ENCODE measurements at regions not wholly inside any gene's neighbourhood (a gene's known extent, or its start where the extent isn't known, plus 50 kb on each side); places are given as distances from the start of the nearest gene placed in this dataset.
"Not testable (repeated sequence)": the region's sequence is repeated elsewhere in the genome, so short reads cannot be mapped to it uniquely, and the experiment has no call there.

- H3K4me3 ChIP-seq, H3K27ac ChIP-seq: not testable (repeated sequence)
Measured at GRCh38 chrX:823073-823472, 192.5 kb downstream of the SHOX start.

DNA sequence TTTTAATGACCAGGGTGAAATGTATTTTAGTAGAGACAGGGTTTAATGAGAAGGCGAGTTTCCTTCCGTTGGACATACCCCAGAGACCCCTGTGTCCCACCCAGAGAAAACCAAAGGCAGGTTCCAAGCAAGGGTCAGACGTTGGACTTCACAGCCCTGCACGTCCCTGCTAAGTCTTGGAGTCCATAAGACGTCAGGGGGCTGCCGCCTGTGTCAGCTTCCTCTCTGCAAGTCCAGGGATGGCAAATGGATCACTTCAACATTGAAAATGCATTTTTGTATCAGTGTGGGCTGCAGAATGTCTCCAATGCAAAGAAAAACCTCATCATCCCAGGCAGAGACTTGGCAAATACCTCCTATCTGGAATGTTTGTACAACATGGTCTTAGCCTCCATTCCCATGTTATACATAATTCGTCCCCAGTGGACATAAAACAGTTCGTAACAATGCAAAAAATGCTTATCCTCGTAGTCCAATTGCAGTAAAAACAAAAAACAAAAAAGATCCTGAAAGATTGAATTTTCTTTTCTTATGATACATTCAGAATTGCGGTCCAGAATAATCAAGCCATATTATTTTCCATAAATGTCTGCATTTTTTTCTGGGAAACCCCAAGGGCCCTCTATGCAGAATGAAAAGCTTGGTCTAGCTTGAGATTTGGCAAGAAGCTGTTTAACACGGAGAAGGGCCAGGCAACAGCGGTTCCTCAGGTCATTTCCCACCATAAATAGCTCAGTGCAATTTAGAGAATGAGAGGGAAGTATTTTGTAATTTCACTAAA is 190.9 kb downstream of the SHOX start:
- no peak overlapping the region for H3K27ac ChIP-seq
- no peak overlapping the region for H3K4me3 ChIP-seq

- no peak overlapping the region for H3K27ac ChIP-seq
- no peak overlapping the region for H3K4me3 ChIP-seq
Measured at GRCh38 chrX:819684-820083, 189.1 kb downstream of the SHOX start.

DNA sequence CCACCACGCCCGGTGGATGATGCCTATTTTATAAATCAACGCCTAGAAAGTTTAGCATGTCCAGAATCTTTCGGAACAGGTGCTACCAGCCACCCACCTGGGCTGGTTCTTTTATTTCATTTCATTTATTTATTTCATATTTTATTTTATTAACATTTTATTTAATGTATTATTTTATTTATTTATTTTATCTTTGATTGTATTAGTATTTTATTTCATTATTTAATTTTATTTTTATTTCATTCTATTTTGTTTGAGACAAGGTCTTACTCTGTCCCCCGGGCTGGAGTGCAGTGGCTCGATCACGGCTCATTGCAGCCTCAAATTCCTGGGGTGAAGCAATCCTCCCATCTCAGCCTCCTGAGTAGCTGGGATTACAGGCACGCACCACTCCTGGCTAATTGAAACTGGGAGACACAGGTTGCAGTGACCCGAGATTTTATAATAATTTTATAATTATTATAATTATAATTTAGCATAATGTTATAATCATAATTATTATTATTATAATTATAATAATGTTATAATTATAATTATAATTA is 187.2 kb downstream of the SHOX start:
- H3K27ac ChIP-seq: no peak overlapping the region
- no peak overlapping the region for H3K4me3 ChIP-seq

DNA sequence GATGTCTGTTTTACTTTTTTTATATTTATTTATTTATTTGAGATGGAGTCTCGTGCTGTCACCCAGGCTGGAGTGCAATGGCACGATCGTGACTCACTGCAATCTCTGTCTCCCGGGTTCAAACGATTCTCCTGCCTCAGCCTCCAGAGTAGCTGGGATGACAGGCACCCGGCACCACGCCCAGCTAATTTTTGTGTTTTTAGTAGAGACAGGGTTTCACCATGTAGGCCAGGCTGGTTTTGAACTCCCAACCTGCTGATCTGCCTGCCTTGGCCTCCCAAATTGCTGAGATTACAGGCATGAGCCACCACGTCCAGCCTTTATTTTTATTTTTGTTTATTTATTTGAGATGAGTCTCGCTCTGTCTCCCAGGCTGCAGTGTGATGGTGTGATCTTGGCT is 186.6 kb downstream of the SHOX start:
- not testable (repeated sequence) for H3K27ac ChIP-seq, H3K4me3 ChIP-seq

- Histone ChIP-seq H3K4me3 (no peak overlapping the region), H3K27ac (no peak overlapping the region)
Measured at GRCh38 chrX:816411-816810, 185.8 kb downstream of the SHOX start.

DNA sequence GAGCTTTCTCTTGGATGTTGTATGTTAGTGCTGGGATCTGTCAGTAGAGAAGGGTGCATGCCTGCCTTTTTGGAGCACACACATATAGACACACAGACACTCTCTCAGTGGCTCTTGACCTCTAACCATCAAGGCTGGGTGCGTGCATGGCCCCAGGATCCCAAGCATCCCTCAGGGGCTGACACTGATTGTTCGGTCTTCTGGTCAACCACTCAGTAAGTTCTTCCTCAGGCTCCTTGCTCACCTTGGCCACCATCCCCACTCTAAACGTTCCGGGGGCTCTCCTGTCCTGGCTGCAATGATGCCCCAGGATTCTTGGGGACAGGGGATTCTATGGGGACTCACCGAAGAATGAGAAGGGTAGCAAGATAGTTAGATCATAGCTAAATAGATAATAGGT is 179.6 kb downstream of the SHOX start:
- Histone ChIP-seq H3K4me3 (no peak overlapping the region), H3K27ac (no peak overlapping the region)

DNA sequence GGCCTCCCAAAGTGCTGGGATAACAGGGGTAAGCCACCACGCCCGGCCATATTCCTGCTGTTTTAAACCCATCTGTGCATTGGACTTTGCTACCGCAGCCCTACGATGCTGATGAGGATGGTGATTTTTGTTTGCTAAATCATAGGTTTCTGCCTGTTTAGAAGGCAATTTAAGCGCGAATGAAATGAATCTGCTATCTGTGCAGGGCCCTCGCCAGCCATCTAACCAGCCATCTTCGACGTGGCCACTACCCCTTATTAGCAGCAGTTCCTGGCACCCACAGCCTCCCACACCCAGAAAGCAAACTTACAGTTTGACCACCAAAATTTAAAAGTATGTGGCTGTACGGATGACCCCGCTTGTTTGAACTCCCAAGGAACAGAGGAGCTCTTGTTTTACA is 178.5 kb downstream of the SHOX start:
- no peak overlapping the region for H3K27ac ChIP-seq
- H3K4me3 ChIP-seq: no peak overlapping the region

DNA sequence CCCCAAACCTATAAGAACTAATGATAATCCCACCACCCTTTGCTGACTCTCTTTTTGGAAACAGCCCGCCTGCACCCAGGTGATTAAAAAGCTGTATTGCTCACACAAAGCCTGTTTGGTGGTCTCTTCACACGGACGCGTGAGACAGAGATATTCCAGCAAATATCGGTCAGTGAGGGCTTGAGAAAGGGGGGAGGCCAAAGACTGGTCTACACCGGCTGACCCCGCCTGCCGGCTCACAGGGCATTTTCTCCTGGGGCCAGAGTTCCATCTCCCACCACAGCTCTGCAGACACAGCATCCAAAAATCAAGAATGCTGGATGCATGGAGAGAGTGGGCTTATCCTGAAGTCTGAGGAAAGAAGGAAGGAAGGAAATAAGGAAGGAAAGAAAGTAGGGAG is 176.0 kb downstream of the SHOX start:
- Histone ChIP-seq H3K27ac (no peak overlapping the region), H3K4me3 (no peak overlapping the region)

- H3K4me3 ChIP-seq: no peak overlapping the region
- H3K27ac ChIP-seq: no peak overlapping the region
Measured at GRCh38 chrX:805988-806387, 175.4 kb downstream of the SHOX start.

- Histone ChIP-seq H3K27ac (no peak overlapping the region), H3K4me3 (no peak overlapping the region)
Measured at GRCh38 chrX:805103-805670, 174.6 kb downstream of the SHOX start.

DNA sequence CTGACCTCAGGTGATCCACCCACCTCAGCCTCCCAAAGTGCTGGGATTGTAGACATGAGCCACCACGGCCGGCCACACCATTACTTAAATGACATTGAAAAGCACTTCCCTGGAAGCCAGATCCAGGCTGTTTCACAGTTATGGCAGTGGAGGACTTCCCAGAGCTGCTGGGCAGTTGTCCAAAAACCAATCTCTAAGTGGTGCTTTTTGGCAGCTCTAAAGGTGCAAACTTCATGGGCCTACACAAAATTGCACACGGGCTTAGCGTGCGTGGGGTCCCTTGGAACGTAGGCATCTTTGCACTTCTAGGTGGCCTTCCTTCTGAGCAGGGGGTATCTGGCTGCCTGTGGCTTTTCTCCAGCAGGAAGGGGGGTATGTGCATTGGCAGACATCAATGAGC is 172.3 kb downstream of the SHOX start:
- Histone ChIP-seq H3K4me3 (no peak overlapping the region), H3K27ac (no peak overlapping the region)

DNA sequence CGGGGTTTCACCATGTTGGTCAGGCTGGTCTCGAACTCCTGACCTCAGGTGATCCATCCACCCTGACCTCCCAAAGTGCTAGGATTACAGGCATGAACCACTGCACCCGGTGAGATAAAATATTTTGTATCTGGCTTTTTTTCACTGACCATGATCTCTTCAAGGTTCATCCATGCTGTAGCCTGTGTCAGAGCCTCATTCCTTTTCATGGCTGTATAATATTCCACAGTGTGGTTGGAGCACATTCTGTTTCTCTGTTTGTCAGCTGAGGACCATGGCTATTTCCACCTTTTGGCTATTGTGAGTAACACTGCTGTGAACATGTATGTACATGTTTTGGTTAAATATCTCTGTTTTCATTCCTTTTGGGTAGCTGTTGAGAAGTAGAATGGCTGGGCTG is 169.2 kb downstream of the SHOX start:
- Histone ChIP-seq H3K4me3 (no peak overlapping the region), H3K27ac (no peak overlapping the region)

- Histone ChIP-seq H3K27ac (no peak overlapping the region), H3K4me3 (no peak overlapping the region)
Measured at GRCh38 chrX:794311-794710, 163.7 kb downstream of the SHOX start.

DNA sequence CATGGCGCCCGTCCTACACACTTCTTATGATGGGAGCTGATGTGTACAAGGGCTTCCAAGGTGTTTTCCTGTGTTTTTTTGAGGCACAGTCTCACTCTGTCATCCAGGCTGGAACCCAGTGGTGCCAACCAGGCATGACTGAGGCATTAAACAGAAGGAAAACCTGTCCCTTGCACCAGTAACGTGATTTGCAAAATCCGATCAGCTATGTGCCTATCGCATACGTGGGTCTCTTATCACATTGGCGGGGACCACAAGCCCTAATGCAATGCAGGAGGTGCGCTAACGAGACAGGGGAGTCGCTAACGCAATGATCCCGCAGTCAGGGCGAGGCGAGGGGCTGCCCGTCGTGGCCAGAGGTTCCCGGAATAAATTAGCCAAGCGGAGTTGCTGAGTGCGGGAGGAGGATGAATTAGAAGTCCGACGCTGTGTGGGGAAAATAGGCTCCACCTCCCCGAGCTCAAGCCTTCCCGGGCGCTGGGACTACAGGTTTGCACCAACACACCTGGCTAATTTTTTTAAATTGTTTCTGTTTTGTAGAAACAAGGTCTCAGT is 162.7 kb downstream of the SHOX start:
- no peak overlapping the region for H3K27ac ChIP-seq

GRCh38 chrX:791479-792034 is 161.0 kb downstream of the SHOX start:
- H3K4me3 ChIP-seq: no peak overlapping the region
- H3K27ac ChIP-seq: no peak overlapping the region

More for the DNA sequence above, 162.7 kb downstream of the SHOX start:
- H3K4me3 ChIP-seq: no peak overlapping the region

DNA sequence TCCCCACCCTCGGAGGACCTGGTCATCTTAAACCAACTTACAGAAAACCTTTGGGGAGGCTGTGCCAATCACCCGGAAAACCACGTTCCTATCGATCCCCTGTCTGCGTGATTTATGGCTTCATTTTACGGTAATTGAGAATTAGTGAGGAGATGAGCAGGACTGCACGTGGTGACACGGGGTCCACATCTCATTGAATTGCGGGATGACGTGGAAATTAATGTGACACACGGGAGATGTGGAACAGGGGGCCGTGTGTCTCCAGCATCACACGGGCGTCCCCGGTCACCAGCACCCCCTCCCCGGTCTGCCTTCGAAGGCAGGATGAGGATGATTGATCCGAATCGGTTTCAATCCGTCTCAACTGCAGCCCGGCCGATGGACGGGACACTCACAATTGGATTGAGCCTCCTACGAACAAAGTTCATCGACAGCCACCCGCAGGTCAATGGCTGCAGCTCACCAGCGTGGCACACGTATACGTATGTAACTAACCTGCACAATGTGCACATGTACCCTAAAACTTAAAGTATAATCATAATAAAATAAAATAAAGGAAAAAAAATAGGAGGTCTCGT is 160.3 kb downstream of the SHOX start:
- H3K27ac ChIP-seq: no peak overlapping the region
- H3K4me3 ChIP-seq: no peak overlapping the region

DNA sequence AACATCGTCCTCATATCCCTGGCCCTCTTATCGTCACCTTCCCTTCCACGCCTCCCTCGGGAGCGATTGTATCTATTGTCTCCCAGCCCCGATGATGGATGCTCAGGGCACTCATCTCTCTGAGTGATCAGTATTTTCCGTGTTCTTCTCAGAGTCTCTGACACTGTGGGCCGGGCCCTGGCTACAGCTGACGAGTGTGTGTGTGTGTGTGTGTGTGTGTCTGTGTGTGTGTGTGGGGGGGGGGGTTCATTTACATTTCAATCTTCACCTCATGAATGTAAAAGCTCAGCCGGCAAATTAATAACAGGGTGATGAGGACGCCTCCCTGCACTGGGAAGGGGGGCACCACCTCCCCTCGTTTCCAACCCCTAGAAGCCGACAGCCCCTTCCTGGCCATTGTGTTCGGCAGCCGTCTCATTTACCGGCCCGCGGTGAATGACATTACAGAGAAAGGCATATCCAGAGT is 159.5 kb downstream of the SHOX start:
- no peak overlapping the region for H3K4me3 ChIP-seq
- H3K27ac ChIP-seq: no peak overlapping the region

GRCh38 chrX:789096-789495 is 158.5 kb downstream of the SHOX start:
- H3K27ac ChIP-seq: no peak overlapping the region
- no peak overlapping the region for H3K4me3 ChIP-seq

DNA sequence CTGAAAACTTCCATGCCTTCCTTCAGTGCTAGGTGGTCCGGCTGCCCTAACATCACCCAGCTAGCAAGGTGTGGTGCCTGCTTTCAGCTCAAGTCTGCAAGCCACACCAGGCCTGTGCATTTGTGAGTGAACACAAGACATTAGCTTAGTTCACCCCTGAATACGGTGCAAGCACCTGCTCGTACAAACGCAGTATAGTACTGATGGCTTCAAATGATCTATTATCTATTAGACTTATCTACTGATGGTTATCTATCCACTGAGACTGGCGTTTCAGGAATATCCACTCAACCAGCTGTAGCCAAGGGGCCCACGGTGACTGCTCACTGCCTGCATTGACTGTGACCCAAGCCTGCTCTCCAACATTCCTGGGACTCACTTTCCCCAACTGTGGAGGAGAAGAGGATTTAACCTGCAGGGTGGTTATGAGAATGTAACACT is 155.9 kb downstream of the SHOX start:
- Histone ChIP-seq H3K27ac (no peak overlapping the region), H3K4me3 (no peak overlapping the region)
